ENCODE measurements at regions not wholly inside any gene's neighbourhood (a gene's known extent, or its start where the extent isn't known, plus 50 kb on each side); places are given as distances from the start of the nearest gene placed in this dataset.

DNA sequence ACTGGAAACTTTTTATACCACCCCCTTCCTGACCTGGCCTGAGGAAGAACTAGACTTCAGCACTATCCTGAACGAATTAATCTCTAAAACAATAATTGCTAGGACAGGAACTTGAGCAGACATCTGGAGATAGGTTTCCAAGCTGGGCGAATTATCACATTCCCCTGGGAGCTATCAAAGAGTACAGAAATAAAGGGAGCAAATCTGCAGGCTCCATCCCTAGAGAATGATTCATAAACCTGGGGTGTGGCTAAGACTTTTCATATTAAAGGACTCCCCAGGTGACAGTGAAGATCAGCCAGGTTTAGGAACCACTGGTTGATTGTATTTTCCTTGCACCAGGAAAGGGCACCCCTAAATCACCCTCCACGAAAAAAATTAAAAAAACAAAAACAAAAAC, 105.6 kb upstream of the NOL4 start:
- CTCF ChIA-PET (ENCODE audit: partially characterized antibody) = interaction anchor here (0.6 to 0.9 kb wide), 2 partner anchors 8 to 135 kb away, joined by 3 to 4 read pairs; no protein-coding TSS in a partner anchor
- no peak overlapping the region for H2AK5ac ChIP-seq (ENCODE audit: low read depth, low read length)

More for the DNA sequence above, 105.6 kb upstream of the NOL4 start:
- Histone ChIP-seq H3K4me2 (ENCODE audit: insufficient read depth in 1 of 2, low read depth in 2 of 2, low read length in 2 of 2) (no peak overlapping the region; a peak in 1 of 4 replicates), H3K36me3 (ENCODE audit: control insufficient read depth in 2 of 4, insufficient read depth in 4 of 4, low read length in 3 of 4) (no peaks in the 10 kb centered on the region), H3K4ac (replicated peaks; ENCODE audit: insufficient read length, low read depth, low read length) (no peak overlapping the region), H4K91ac (replicated peaks; ENCODE audit: insufficient read length, low read length) (no peak overlapping the region), H2BK120ac (replicated peaks; ENCODE audit: low read depth, low read length) (no peak overlapping the region), H3K27me3 (replicated peaks in 1 of 4; ENCODE audit: control insufficient read depth in 3 of 4, extremely low read depth in 1 of 4, insufficient read depth in 3 of 4, low read length in 3 of 4) (no peaks in the 10 kb centered on the region), H3K14ac (ENCODE audit: insufficient read length) (no peak overlapping the region), H4K20me1 (replicated peaks in 1 of 2; ENCODE audit: control insufficient read depth in 1 of 2, insufficient read depth in 2 of 2, low read length in 2 of 2) (no peaks in the 10 kb centered on the region), H3K4me3 (ENCODE audit: extremely low read depth in 1 of 4, insufficient read depth in 2 of 4, low read depth in 3 of 4, low read length in 4 of 4) (no peak overlapping the region), H2BK5ac (ENCODE audit: low read depth, low read length) (no peak overlapping the region), H2AFZ (ENCODE audit: low read length) (no peak overlapping the region), H3K9ac (replicated peaks in 1 of 4; ENCODE audit: extremely low read depth in 1 of 4, low read depth in 3 of 4, low read length in 3 of 4) (no peak overlapping the region), H3K79me2 (ENCODE audit: control insufficient read depth in 1 of 2, insufficient read depth in 2 of 2, low read length in 2 of 2) (no peaks in the 10 kb centered on the region), H4K5ac (ENCODE audit: insufficient read length, low read depth, low read length) (no peak overlapping the region), H3K4me1 (replicated peaks in 1 of 4; ENCODE audit: control insufficient read depth in 3 of 4, insufficient read depth in 4 of 4, low read length in 3 of 4) (0 out of 7 replicates have a peak, but pooled peaks cover 0 to 2% (median 0%) of the 10 kb centered on the region in 4 experiments), H3K23ac (ENCODE audit: insufficient read length) (no peak overlapping the region), H3K18ac (ENCODE audit: extremely low read depth, low read length) (no peak overlapping the region), H3K23me2 (ENCODE audit: low read depth, low read length) (no peaks in the 10 kb centered on the region), H3K56ac (replicated peaks; ENCODE audit: insufficient read length, low read depth, low read length) (no peak overlapping the region), H4K8ac (ENCODE audit: extremely low read depth, insufficient read depth, low read length) (no peak overlapping the region), H2BK20ac (ENCODE audit: low read length) (no peak overlapping the region), H2BK12ac (ENCODE audit: low read depth, low read length) (no peak overlapping the region), H3K79me1 (ENCODE audit: low read depth, low read length) (no peaks in the 10 kb centered on the region), H3K27ac (ENCODE audit: low read depth, low read length) (no peak overlapping the region), H3K9me3 (ENCODE audit: insufficient read depth in 2 of 2, low read depth in 1 of 2, low read length in 1 of 2) (no peaks in the 10 kb centered on the region; a peak in 1 of 4 replicates), H2BK15ac (ENCODE audit: low read length) (no peak overlapping the region)
- TF ChIP-seq PHF8 (conservative IDR thresholded peaks at IDR 0.05; ENCODE audit: low read depth, low read length) (no peak), ASH2L (IDR thresholded peaks at IDR 0.05; ENCODE audit: low read length) (no peak), EZH2 (IDR thresholded peaks at IDR 0.05; ENCODE audit: low read depth, low read length, severe bottlenecking) (no peak), CEBPB (IDR thresholded peaks at IDR 0.05; ENCODE audit: low read depth, low read length) (no peak), SIRT6 (IDR thresholded peaks at IDR 0.05; ENCODE audit: low read length) (no peak), JUN (IDR thresholded peaks at IDR 0.05; ENCODE audit: low read depth, low read length) (no peak), POU5F1 (IDR thresholded peaks at IDR 0.05; ENCODE audit: low read depth, low read length) (no peak), SRF (IDR thresholded peaks at IDR 0.05; ENCODE audit: low read depth, low read length) (no peak), RBBP5 (IDR thresholded peaks at IDR 0.05; ENCODE audit: borderline replicate concordance, low read depth, low read length) (no peak), TCF12 (IDR thresholded peaks at IDR 0.05; ENCODE audit: low read depth, low read length) (no peak), CHD1 (IDR thresholded peaks at IDR 0.05; ENCODE audit: low read depth, low read length) (no peak)
- DNase-seq (ENCODE audit: low read depth in 1 of 2, low spot score in 2 of 2) = no peak
- no peak for FAIRE-seq
- POLR2A ChIA-PET (ENCODE audit: partially characterized antibody) = interaction anchor here (0.6 kb wide), 1 partner anchor 844 kb away, joined by 3 read pairs; no protein-coding TSS in a partner anchor
- 94% methylated on average over 3 of the region's 3 CpGs; no CpG with 5 or more reads in 1 of the 2 experiments for WGBS, 2 experiments (ENCODE audit: extremely low coverage in 1 of 2, insufficient coverage in 1 of 2, insufficient read length in 1 of 2, insufficient replicate concordance in 2 of 2, low coverage in 1 of 2, low lambda C conversion rate in 2 of 2, missing lambda C conversion rate in 1 of 2)
